Keratinocyte (primary cell): ENCODE measurements at regions not wholly inside any gene's neighbourhood (a gene's known extent, or its start where the extent isn't known, plus 50 kb on each side); places are given as distances from the start of the nearest gene placed in this dataset.

Experiments used
- DNase-seq: peaks from one replicate; pipeline ENCODE4 v3.0.0-alpha.2; 2011; ENCODE audit warnings: low read depth, missing footprints, low spot score
- FAIRE-seq: peaks from 2 replicates; lab custom pipeline; 2011; peaks lifted over from hg19 to GRCh38; lab: Jason Lieb, UNC
- H2AFZ ChIP-seq: 2 replicates; pipeline ENCODE4 v1.6.0; 2012; ENCODE audit warnings: low read length, control low read depth, inconsistent platforms; ENCODE audit not compliant: control insufficient read depth
- H3K27ac ChIP-seq: 2 replicates; pipeline ENCODE4 v1.5.1; 2011; ENCODE audit warnings: low read length; ENCODE audit not compliant: control insufficient read depth, insufficient read depth
- H3K27me3 ChIP-seq: 3 replicates; pipeline ENCODE4 v1.6.0; 2011; ENCODE audit warnings: low read length; ENCODE audit not compliant: control insufficient read depth, insufficient read depth; ENCODE audit errors: extremely low read depth
- H3K36me3 ChIP-seq, 2 experiments: 2 replicates in 1 of 2; 3 replicates in 1 of 2; pipeline ENCODE4 v1.5.1; 2011; ENCODE audit warnings: low read length in 2 of 2, mild to moderate bottlenecking in 1 of 2; ENCODE audit not compliant: control insufficient read depth in 2 of 2, insufficient read depth in 2 of 2; ENCODE audit errors: extremely low read depth in 1 of 2
- H3K4me1 ChIP-seq: 3 replicates; pipeline ENCODE4 v1.5.1; 2011; ENCODE audit warnings: low read length; ENCODE audit not compliant: control insufficient read depth, insufficient read depth; ENCODE audit errors: extremely low read depth
- H3K4me2 ChIP-seq: 3 replicates; pipeline ENCODE4 v1.6.0; 2011; ENCODE audit warnings: low read depth, low read length; ENCODE audit not compliant: control insufficient read depth, insufficient read depth; ENCODE audit errors: extremely low read depth
- H3K4me3 ChIP-seq, 3 experiments: fragments of 200-600 bp in 1 of 3; sonication (generic) in 1 of 3; 2 replicates in 2 of 3; 3 replicates in 1 of 3; pipeline ENCODE4 v1.5.1; 2011 to 2016; ENCODE audit warnings: low read length in 3 of 3, mild to moderate bottlenecking in 3 of 3, control low read depth in 2 of 3, inconsistent platforms in 1 of 3, low read depth in 1 of 3, mixed read lengths in 1 of 3, mixed run types in 1 of 3, moderate library complexity in 1 of 3; ENCODE audit not compliant: control insufficient read depth in 2 of 3, insufficient read depth in 2 of 3; ENCODE audit errors: extremely low read depth in 1 of 3
- H3K79me2 ChIP-seq: 2 replicates; pipeline ENCODE4 v1.6.0; 2012; ENCODE audit warnings: low read length; ENCODE audit not compliant: control insufficient read depth, insufficient read depth
- H3K9ac ChIP-seq: 3 replicates; pipeline ENCODE4 v1.6.0; 2011; ENCODE audit warnings: low read length; ENCODE audit not compliant: control insufficient read depth, insufficient read depth; ENCODE audit errors: extremely low read depth
- H3K9me1 ChIP-seq: 3 replicates; pipeline ENCODE4 v1.6.0; 2011; ENCODE audit warnings: low read length; ENCODE audit not compliant: control insufficient read depth, insufficient read depth; ENCODE audit errors: extremely low read depth
- H3K9me3 ChIP-seq: 2 replicates; pipeline ENCODE4 v1.5.1; 2012; ENCODE audit warnings: low read depth, low read length; ENCODE audit not compliant: control insufficient read depth
- H4K20me1 ChIP-seq: 3 replicates; pipeline ENCODE4 v1.6.0; 2011; ENCODE audit warnings: low read length; ENCODE audit not compliant: control insufficient read depth, insufficient read depth; ENCODE audit errors: extremely low read depth
- EZH2 ChIP-seq: IDR thresholded peaks from one replicate; pipeline ENCODE4 v1.6.1; 2012; ENCODE audit warnings: inconsistent platforms, mild to moderate bottlenecking, low read length, moderate library complexity
- dilution Hi-C: fragments of 300-500 bp; cut with MboI; formaldehyde crosslinking; loops from one replicate; pipeline ENCODE4 v1.7.0; 2020; ENCODE audit warnings: low sequenced_read_pairs; ENCODE audit not compliant: extremely low pct_ligation_motif_present
- TF ChIP-seq, protein P1 (sequence below), 3 experiments: IDR thresholded peaks in 1 of 3; conservative IDR thresholded peaks in 1 of 3; optimal IDR thresholded peaks in 1 of 3; 2 replicates in 2 of 3; 3 replicates in 1 of 3; pipeline versions ENCODE3 to v1.5.1; 2011; ENCODE audit warnings: low read length in 3 of 3, mild to moderate bottlenecking in 3 of 3, moderate library complexity in 2 of 3, control low read depth in 1 of 3, inconsistent platforms in 1 of 3; ENCODE audit not compliant: insufficient read depth in 2 of 3; ENCODE audit errors: extremely low read depth in 1 of 3

DNA sequence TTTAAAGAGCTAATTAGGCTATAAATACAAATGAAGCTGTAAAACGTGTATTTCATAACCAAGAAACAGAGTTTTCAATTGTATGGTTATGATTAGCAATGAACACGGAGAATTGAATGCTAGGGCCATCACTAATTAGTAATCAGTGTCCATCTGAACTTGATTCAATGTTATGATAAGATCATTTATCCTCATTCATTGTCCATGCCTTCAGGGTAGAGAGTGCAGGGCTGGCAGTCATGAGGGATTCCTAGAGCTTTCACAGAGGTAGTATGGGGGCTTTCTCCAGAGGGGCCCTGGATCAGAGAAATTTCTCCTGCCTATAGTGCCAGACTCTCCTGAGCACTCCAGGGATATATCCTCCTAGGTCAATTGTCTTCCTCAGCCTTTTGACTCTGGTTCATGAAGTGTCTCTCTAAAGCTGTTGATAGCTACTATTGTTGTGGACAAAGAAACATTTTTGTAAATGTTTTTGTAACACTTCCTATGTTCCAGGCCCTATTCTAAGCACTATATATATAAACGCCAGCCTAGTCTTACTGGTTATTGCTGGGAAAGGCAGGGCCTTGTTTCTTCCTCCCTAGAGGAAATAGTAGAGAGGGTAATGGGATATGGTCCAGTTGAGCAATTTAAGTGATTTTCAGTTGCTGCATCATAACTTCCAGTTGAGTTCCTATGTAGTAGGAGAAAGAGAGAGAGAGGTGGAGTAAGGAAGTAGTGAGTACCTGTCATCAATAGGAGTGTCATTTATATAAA, 249.0 kb downstream of the NFKBIZ start:
- no peak overlapping the region for H3K9ac ChIP-seq
- no peak overlapping the region for H3K4me3 ChIP-seq
- no peaks in the 10 kb centered on the region for H3K79me2 ChIP-seq
- H2AFZ ChIP-seq, result no peak overlapping the region
- no peak overlapping the region for H3K27ac ChIP-seq
- H3K36me3 ChIP-seq, result no peaks in the 10 kb centered on the region
- H4K20me1 ChIP-seq, result no peaks in the 10 kb centered on the region
- H3K4me2 ChIP-seq, result no peak overlapping the region
- H3K9me1 ChIP-seq, result no peaks in the 10 kb centered on the region
- H3K9me3 ChIP-seq, result no peaks in the 10 kb centered on the region
- H3K4me1 ChIP-seq, result no peaks in the 10 kb centered on the region
- no peaks in the 10 kb centered on the region for H3K27me3 ChIP-seq
- no peak for DNase-seq
- no peak for TF ChIP-seq EZH2
- TF ChIP-seq, protein P1, sequence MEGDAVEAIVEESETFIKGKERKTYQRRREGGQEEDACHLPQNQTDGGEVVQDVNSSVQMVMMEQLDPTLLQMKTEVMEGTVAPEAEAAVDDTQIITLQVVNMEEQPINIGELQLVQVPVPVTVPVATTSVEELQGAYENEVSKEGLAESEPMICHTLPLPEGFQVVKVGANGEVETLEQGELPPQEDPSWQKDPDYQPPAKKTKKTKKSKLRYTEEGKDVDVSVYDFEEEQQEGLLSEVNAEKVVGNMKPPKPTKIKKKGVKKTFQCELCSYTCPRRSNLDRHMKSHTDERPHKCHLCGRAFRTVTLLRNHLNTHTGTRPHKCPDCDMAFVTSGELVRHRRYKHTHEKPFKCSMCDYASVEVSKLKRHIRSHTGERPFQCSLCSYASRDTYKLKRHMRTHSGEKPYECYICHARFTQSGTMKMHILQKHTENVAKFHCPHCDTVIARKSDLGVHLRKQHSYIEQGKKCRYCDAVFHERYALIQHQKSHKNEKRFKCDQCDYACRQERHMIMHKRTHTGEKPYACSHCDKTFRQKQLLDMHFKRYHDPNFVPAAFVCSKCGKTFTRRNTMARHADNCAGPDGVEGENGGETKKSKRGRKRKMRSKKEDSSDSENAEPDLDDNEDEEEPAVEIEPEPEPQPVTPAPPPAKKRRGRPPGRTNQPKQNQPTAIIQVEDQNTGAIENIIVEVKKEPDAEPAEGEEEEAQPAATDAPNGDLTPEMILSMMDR (optimal IDR thresholded peaks at IDR 0.05 in 1 of 3, IDR thresholded peaks at IDR 0.05 in 1 of 3, conservative IDR thresholded peaks at IDR 0.05 in 1 of 3; ENCODE audit: extremely low read depth in 1 of 3, insufficient read depth in 2 of 3, low read length in 3 of 3), result no peak
- dilution Hi-C loops, result no loop called here
- no peak for FAIRE-seq

DNA sequence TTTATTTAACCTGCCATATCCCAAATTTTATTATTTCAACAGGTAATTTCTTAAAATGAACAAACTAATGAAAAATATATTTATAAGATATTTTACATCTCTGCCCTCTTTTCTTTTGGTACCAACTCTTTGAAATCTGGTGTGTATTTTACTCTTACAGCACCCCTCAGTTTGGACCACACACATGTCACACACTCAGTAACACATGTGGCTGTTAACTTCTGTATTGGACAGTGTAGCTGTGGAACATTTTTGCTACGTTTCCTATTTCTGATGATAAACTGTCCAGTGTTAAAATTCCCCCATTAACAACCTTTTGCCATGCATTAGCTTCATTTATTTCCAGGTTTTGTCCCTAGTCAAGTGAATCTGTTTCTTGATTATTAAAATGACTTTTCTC, 250.6 kb downstream of the NFKBIZ start:
- Histone ChIP-seq H3K4me1 (no peaks in the 10 kb centered on the region), H3K4me2 (no peak overlapping the region), H3K79me2 (no peaks in the 10 kb centered on the region), H3K27ac (no peak overlapping the region), H3K27me3 (no peaks in the 10 kb centered on the region), H3K9ac (no peak overlapping the region), H3K9me3 (no peaks in the 10 kb centered on the region), H4K20me1 (no peaks in the 10 kb centered on the region), H3K4me3 (no peak overlapping the region), H2AFZ (no peak overlapping the region), H3K9me1 (no peaks in the 10 kb centered on the region), H3K36me3 (no peaks in the 10 kb centered on the region)
- dilution Hi-C loops, result no loop called here
- TF ChIP-seq EZH2, result no peak
- TF ChIP-seq, protein P1 (optimal IDR thresholded peaks at IDR 0.05 in 1 of 3, IDR thresholded peaks at IDR 0.05 in 1 of 3, conservative IDR thresholded peaks at IDR 0.05 in 1 of 3; ENCODE audit: extremely low read depth in 1 of 3, insufficient read depth in 2 of 3, low read length in 3 of 3), result no peak
- no peak for FAIRE-seq
- no peak for DNase-seq
